Immature natural killer cell (primary cell): ENCODE measurements at regions not wholly inside any gene's neighbourhood (a gene's known extent, or its start where the extent isn't known, plus 50 kb on each side); places are given as distances from the start of the nearest gene placed in this dataset.
"Not testable (repeated sequence)": the region's sequence is repeated elsewhere in the genome, so short reads cannot be mapped to it uniquely, and the experiment has no call there.

Experiments used
- DNase-seq, 3 donors: peaks; one replicate each; pipeline ENCODE4 v3.0.0; 2022; ENCODE audit warnings: mixed read lengths in 1 of 3
- H3K27ac Mint-ChIP-seq, 6 donors: one replicate each; pipeline ENCODE4 v1.8.0; 2020; ENCODE audit warnings: mixed read lengths in 6 of 6, mild to moderate bottlenecking in 5 of 6, inconsistent platforms in 4 of 6, moderate library complexity in 3 of 6
- H3K27me3 Mint-ChIP-seq, 3 donors: one replicate each; pipeline ENCODE4 v1.8.0; 2020 to 2021; ENCODE audit warnings: low read depth in 3 of 3, mild to moderate bottlenecking in 3 of 3, mixed read lengths in 3 of 3, moderate library complexity in 3 of 3, inconsistent platforms in 1 of 3
- H3K36me3 Mint-ChIP-seq, 3 donors: one replicate each; pipeline ENCODE4 v1.8.0; 2020; ENCODE audit warnings: mixed read lengths in 3 of 3, inconsistent platforms in 2 of 3, mild to moderate bottlenecking in 2 of 3
- H3K4me1 Mint-ChIP-seq, 2 donors: one replicate each; pipeline ENCODE4 v1.8.0; 2020; ENCODE audit warnings: inconsistent platforms in 2 of 2, mild to moderate bottlenecking in 2 of 2, mixed read lengths in 2 of 2, moderate library complexity in 1 of 2
- H3K4me3 Mint-ChIP-seq, 5 donors: one replicate each; pipeline ENCODE4 v1.8.0; 2020; ENCODE audit warnings: mild to moderate bottlenecking in 5 of 5, mixed read lengths in 5 of 5, inconsistent platforms in 3 of 5, moderate library complexity in 3 of 5
- H3K9me3 Mint-ChIP-seq, 6 donors: one replicate each; pipeline ENCODE4 v1.8.0; 2020; ENCODE audit warnings: mild to moderate bottlenecking in 6 of 6, mixed read lengths in 6 of 6, inconsistent platforms in 4 of 6, moderate library complexity in 3 of 6

- H3K27ac Mint-ChIP-seq, H3K36me3 Mint-ChIP-seq, H3K4me1 Mint-ChIP-seq, DNase-seq, H3K27me3 Mint-ChIP-seq, H3K4me3 Mint-ChIP-seq: not testable (repeated sequence)
- H3K9me3 Mint-ChIP-seq, result peaks cover 0 to 12% (median 4%) of the 10 kb centered on the region in 6 donors
Measured at GRCh38 chr9:42931045-42931444, 747.6 kb downstream of the SPATA31A6 start.

GRCh38 chr9:42937583-42938235 is 754.2 kb downstream of the SPATA31A6 start:
- not testable (repeated sequence) for H3K9me3 Mint-ChIP-seq, H3K4me1 Mint-ChIP-seq, DNase-seq, H3K27me3 Mint-ChIP-seq, H3K4me3 Mint-ChIP-seq, H3K27ac Mint-ChIP-seq, H3K36me3 Mint-ChIP-seq

GRCh38 chr9:42947050-42947449 is 763.6 kb downstream of the SPATA31A6 start:
- H3K27me3 Mint-ChIP-seq, H3K9me3 Mint-ChIP-seq, DNase-seq, H3K4me3 Mint-ChIP-seq, H3K36me3 Mint-ChIP-seq, H3K4me1 Mint-ChIP-seq, H3K27ac Mint-ChIP-seq: not testable (repeated sequence)

- not testable (repeated sequence) for H3K27me3 Mint-ChIP-seq, H3K4me1 Mint-ChIP-seq, H3K4me3 Mint-ChIP-seq, H3K36me3 Mint-ChIP-seq, H3K9me3 Mint-ChIP-seq, H3K27ac Mint-ChIP-seq, DNase-seq
Measured at GRCh38 chr9:42951239-42951638, 767.8 kb downstream of the SPATA31A6 start.

GRCh38 chr9:42965155-42965554 is 781.7 kb downstream of the SPATA31A6 start:
- DNase-seq, H3K27ac Mint-ChIP-seq, H3K4me1 Mint-ChIP-seq, H3K36me3 Mint-ChIP-seq, H3K27me3 Mint-ChIP-seq, H3K4me3 Mint-ChIP-seq: not testable (repeated sequence)
- peaks cover 0 to 19% (median 7%) of the 10 kb centered on the region in 6 donors for H3K9me3 Mint-ChIP-seq

- peaks cover 0 to 19% (median 9%) of the 10 kb centered on the region in 6 donors for H3K9me3 Mint-ChIP-seq
- DNase-seq, H3K4me1 Mint-ChIP-seq, H3K27me3 Mint-ChIP-seq, H3K4me3 Mint-ChIP-seq, H3K27ac Mint-ChIP-seq, H3K36me3 Mint-ChIP-seq: not testable (repeated sequence)
Measured at GRCh38 chr9:42971872-42972271, 788.4 kb downstream of the SPATA31A6 start.

- not testable (repeated sequence) for H3K27me3 Mint-ChIP-seq
Measured at GRCh38 chr9:42974725-42975124, 791.3 kb downstream of the SPATA31A6 start.

GRCh38 chr9:42984761-42985160 is 801.3 kb downstream of the SPATA31A6 start:
- H3K27ac Mint-ChIP-seq, DNase-seq, H3K36me3 Mint-ChIP-seq, H3K4me3 Mint-ChIP-seq, H3K4me1 Mint-ChIP-seq, H3K27me3 Mint-ChIP-seq: not testable (repeated sequence)
- peaks cover 0 to 10% (median 5%) of the 10 kb centered on the region in 6 donors for H3K9me3 Mint-ChIP-seq

More at GRCh38 chr9:42974725-42975124, 791.3 kb downstream of the SPATA31A6 start:
- Mint-ChIP-seq H3K4me3 (peak overlapping the region in 1 of 5 donors; percentile 44), H3K9me3 (peaks cover 0 to 15% (median 6%) of the 10 kb centered on the region in 6 donors)
- not testable (repeated sequence) for H3K4me1 Mint-ChIP-seq, H3K27ac Mint-ChIP-seq, H3K36me3 Mint-ChIP-seq
- DNase-seq, result peak; percentile 9 to 18 (median 11)
